ENCODE measurements at regions not wholly inside any gene's neighbourhood (a gene's known extent, or its start where the extent isn't known, plus 50 kb on each side); places are given as distances from the start of the nearest gene placed in this dataset.

DNA sequence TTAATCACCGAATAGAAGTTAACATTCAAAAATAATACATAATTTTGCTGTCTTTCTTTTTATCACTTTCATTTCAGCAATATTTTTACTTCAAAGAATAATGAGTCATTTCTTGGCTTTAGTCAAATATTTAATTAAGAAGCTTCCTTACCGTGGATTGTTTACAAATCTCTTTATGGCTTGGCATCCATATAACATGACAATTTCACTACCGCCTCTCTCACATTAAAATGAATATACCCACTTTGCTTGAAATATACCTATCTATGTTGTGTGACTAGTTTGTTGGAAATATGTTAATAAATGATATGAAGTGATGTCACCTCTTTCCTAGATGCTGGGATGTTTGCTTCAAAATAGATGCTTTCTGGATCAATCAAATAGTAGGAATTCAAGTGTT is 1203.9 kb downstream of the AMY1C start:
- Mint-ChIP-seq H3K9me3 (peaks cover 0 to 3% (median 0%) of the 10 kb centered on the region in 7 donors), H3K4me1 (no peaks in the 10 kb centered on the region), H3K27me3 (ENCODE audit: low read depth in 3 of 3) (no peaks in the 10 kb centered on the region), H3K36me3 (no peaks in the 10 kb centered on the region), H3K4me3 (no peak overlapping the region), H3K27ac (no peak overlapping the region)
- DNase-seq = no peak
- H3K79me2 ChIP-seq (ENCODE audit: insufficient read depth, low read length) = no peaks in the 10 kb centered on the region
- no peak overlapping the region for H3K9ac ChIP-seq (ENCODE audit: insufficient read depth, low read length, poor library complexity, severe bottlenecking)
- H3K27ac ChIP-seq (ENCODE audit: low read depth in 1 of 2, low read length in 2 of 2) = no peak overlapping the region
- H3K4me1 ChIP-seq (ENCODE audit: control insufficient read depth in 1 of 2, insufficient read depth in 2 of 2, low read length in 2 of 2) = no peaks in the 10 kb centered on the region
- H4K20me1 ChIP-seq (ENCODE audit: insufficient read depth, low read length) = no peaks in the 10 kb centered on the region
- intact Hi-C loops (cut with micrococcal nuclease) = no loop called here
- TF ChIP-seq, protein P1, sequence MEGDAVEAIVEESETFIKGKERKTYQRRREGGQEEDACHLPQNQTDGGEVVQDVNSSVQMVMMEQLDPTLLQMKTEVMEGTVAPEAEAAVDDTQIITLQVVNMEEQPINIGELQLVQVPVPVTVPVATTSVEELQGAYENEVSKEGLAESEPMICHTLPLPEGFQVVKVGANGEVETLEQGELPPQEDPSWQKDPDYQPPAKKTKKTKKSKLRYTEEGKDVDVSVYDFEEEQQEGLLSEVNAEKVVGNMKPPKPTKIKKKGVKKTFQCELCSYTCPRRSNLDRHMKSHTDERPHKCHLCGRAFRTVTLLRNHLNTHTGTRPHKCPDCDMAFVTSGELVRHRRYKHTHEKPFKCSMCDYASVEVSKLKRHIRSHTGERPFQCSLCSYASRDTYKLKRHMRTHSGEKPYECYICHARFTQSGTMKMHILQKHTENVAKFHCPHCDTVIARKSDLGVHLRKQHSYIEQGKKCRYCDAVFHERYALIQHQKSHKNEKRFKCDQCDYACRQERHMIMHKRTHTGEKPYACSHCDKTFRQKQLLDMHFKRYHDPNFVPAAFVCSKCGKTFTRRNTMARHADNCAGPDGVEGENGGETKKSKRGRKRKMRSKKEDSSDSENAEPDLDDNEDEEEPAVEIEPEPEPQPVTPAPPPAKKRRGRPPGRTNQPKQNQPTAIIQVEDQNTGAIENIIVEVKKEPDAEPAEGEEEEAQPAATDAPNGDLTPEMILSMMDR (IDR thresholded peaks at IDR 0.05) = no peak
- no peak overlapping the region for H2AFZ ChIP-seq (ENCODE audit: insufficient read depth, low read depth, low read length, poor library complexity, severe bottlenecking)
- no peak overlapping the region for H3K4me3 ChIP-seq (replicated peaks in 1 of 3; ENCODE audit: low read depth in 2 of 3, low read length in 3 of 3)
- no CpG with 5 or more reads among the region's 3 CpGs for WGBS (ENCODE audit: insufficient coverage)
- no peak overlapping the region for H3K4me2 ChIP-seq (replicated peaks; ENCODE audit: extremely low read depth, low read length, poor library complexity, severe bottlenecking)
- H3K36me3 ChIP-seq (replicated peaks in 1 of 2; ENCODE audit: control insufficient read depth in 1 of 2, insufficient read depth in 2 of 2, low read length in 2 of 2) = no peaks in the 10 kb centered on the region
- no peaks in the 10 kb centered on the region for H3K27me3 ChIP-seq (ENCODE audit: control insufficient read depth in 2 of 2, insufficient read depth in 2 of 2, low read length in 2 of 2)
- H3K9me3 ChIP-seq (replicated peaks in 1 of 2; ENCODE audit: control insufficient read depth in 1 of 2, insufficient read depth in 1 of 2, low read length in 2 of 2) = peaks cover 0 to 3% of the 10 kb centered on the region in 2 donors

DNA sequence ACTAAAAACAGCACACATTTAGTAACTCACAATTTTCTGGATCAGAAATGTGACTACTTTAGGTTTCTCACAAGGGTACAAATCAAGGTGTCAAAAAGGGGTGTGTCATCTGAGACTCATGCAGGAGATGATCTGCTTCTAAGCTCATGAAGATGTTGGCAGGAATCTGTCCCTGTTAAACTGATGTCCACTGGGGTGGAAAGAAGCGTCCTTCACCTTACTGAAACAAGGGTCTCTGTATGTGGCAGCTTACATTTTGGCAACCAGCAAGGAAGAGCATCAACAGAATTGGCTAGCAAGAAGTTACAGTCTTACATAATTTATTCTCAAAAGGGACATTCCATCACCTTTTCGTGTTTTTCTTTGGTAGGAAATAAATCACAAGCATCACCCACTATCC is 1223.8 kb downstream of the AMY1C start:
- Histone ChIP-seq H3K4me3 (replicated peaks in 1 of 3; ENCODE audit: low read depth in 2 of 3, low read length in 3 of 3) (no peak overlapping the region), H3K4me1 (ENCODE audit: control insufficient read depth in 1 of 2, insufficient read depth in 2 of 2, low read length in 2 of 2) (no peaks in the 10 kb centered on the region), H3K27ac (ENCODE audit: low read depth in 1 of 2, low read length in 2 of 2) (no peak overlapping the region), H2AFZ (ENCODE audit: insufficient read depth, low read depth, low read length, poor library complexity, severe bottlenecking) (no peak overlapping the region), H3K79me2 (ENCODE audit: insufficient read depth, low read length) (no peaks in the 10 kb centered on the region), H3K36me3 (replicated peaks in 1 of 2; ENCODE audit: control insufficient read depth in 1 of 2, insufficient read depth in 2 of 2, low read length in 2 of 2) (no peaks in the 10 kb centered on the region), H3K9ac (ENCODE audit: insufficient read depth, low read length, poor library complexity, severe bottlenecking) (no peak overlapping the region), H3K4me2 (replicated peaks; ENCODE audit: extremely low read depth, low read length, poor library complexity, severe bottlenecking) (no peak overlapping the region), H3K27me3 (ENCODE audit: control insufficient read depth in 2 of 2, insufficient read depth in 2 of 2, low read length in 2 of 2) (no peaks in the 10 kb centered on the region), H4K20me1 (ENCODE audit: insufficient read depth, low read length) (no peaks in the 10 kb centered on the region), H3K9me3 (replicated peaks in 1 of 2; ENCODE audit: control insufficient read depth in 1 of 2, insufficient read depth in 1 of 2, low read length in 2 of 2) (peaks cover 0 to 2% of the 10 kb centered on the region in 2 donors)
- TF ChIP-seq, protein P1 (IDR thresholded peaks at IDR 0.05) = no peak
- 100% methylated on average over 2 of the region's 2 CpGs for WGBS (ENCODE audit: insufficient coverage)
- no peak for DNase-seq
- Mint-ChIP-seq H3K27ac (no peak overlapping the region), H3K4me3 (no peak overlapping the region), H3K9me3 (peaks cover 0 to 2% (median 0%) of the 10 kb centered on the region in 7 donors), H3K27me3 (ENCODE audit: low read depth in 3 of 3) (no peaks in the 10 kb centered on the region), H3K4me1 (no peaks in the 10 kb centered on the region), H3K36me3 (no peaks in the 10 kb centered on the region)
- intact Hi-C loops (cut with micrococcal nuclease) = no loop called here
